IMR-90 (cell line): ENCODE measurements at regions not wholly inside any gene's neighbourhood (a gene's known extent, or its start where the extent isn't known, plus 50 kb on each side); places are given as distances from the start of the nearest gene placed in this dataset.

Source experiments
- CHD1 ChIP-seq: IDR thresholded peaks from 2 replicates; pipeline ENCODE4 v1.6.1; 2012; ENCODE audit warnings: low read depth, low read length, improper control_type of control experiment
- FOS ChIP-seq: fragments of 150-350 bp; IDR thresholded peaks from 2 replicates; pipeline ENCODE4 v1.6.1; 2016; ENCODE audit warnings: low read depth, low read length
- MAFK ChIP-seq: IDR thresholded peaks from 2 replicates; pipeline ENCODE4 v1.6.1; 2012; ENCODE audit warnings: low read depth, low read length, improper control_type of control experiment
- NFE2L2 ChIP-seq: fragments of 150-350 bp; IDR thresholded peaks from 2 replicates; pipeline ENCODE4 v1.6.1; 2016; ENCODE audit warnings: low read depth, mild to moderate bottlenecking, low read length
- POLR2A ChIP-seq: IDR thresholded peaks from 2 replicates; pipeline ENCODE4 v1.6.1; 2012; ENCODE audit warnings: mild to moderate bottlenecking, low read depth, low read length
- RAD21 ChIP-seq: IDR thresholded peaks from 2 replicates; pipeline ENCODE4 v1.6.1; 2012; ENCODE audit warnings: low read length, improper control_type of control experiment
- RFX5 ChIP-seq: IDR thresholded peaks from 2 replicates; pipeline ENCODE4 v1.8.0; 2012; ENCODE audit warnings: low read depth, mild to moderate bottlenecking, low read length, moderate library complexity
- SMC3 ChIP-seq: fragments of 150-350 bp; IDR thresholded peaks from 2 replicates; pipeline ENCODE4 v1.6.1; 2016; ENCODE audit warnings: low read depth, mild to moderate bottlenecking, antibody characterized with exemption, low read length, moderate library complexity
- TF ChIP-seq, protein P1 (sequence below): conservative IDR thresholded peaks from 2 replicates; pipeline ENCODE4 v1.5.1; 2012; ENCODE audit warnings: mild to moderate bottlenecking, low read depth, low read length, improper control_type of control experiment

- TF ChIP-seq SMC3 (no peak), RAD21 (no peak), POLR2A (no peak), MAFK (no peak), FOS (no peak), NFE2L2 (no peak), RFX5 (no peak), CHD1 (no peak)
- TF ChIP-seq, protein P1, sequence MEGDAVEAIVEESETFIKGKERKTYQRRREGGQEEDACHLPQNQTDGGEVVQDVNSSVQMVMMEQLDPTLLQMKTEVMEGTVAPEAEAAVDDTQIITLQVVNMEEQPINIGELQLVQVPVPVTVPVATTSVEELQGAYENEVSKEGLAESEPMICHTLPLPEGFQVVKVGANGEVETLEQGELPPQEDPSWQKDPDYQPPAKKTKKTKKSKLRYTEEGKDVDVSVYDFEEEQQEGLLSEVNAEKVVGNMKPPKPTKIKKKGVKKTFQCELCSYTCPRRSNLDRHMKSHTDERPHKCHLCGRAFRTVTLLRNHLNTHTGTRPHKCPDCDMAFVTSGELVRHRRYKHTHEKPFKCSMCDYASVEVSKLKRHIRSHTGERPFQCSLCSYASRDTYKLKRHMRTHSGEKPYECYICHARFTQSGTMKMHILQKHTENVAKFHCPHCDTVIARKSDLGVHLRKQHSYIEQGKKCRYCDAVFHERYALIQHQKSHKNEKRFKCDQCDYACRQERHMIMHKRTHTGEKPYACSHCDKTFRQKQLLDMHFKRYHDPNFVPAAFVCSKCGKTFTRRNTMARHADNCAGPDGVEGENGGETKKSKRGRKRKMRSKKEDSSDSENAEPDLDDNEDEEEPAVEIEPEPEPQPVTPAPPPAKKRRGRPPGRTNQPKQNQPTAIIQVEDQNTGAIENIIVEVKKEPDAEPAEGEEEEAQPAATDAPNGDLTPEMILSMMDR: no peak
Measured at GRCh38 chr10:56912043-56912442, 551.0 kb upstream of the ZWINT start.
